ENCODE measurements at regions not wholly inside any gene's neighbourhood (a gene's known extent, or its start where the extent isn't known, plus 50 kb on each side); places are given as distances from the start of the nearest gene placed in this dataset.

DNA sequence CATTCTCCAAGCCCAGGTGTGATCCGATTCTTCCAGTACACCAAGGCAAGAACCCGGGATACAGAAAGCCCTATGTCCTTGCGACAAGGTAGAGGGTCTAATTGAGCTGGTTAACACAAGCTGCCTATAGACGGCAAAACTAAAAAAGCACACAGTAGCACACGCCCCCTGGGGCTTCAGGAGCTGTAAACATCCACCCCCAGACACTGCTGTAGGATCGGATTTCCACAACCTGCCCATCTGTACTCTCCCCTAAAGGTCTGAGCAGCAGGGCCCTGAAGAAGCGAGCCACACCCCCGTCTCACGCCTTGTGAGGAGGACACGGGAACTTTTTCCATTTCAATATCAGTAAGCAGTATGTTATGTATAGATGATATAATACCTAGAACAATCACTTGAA is 624.7 kb downstream of the BUD13 start:
- H3K9me3 ChIP-seq: no peaks in the 10 kb centered on the region
- ATAC-seq: no peak
- 17% methylated on average over 9 of the region's 10 CpGs for WGBS (ENCODE audit: missing lambda C conversion rate)
- TF ChIP-seq POLR2AphosphoS2 (conservative IDR thresholded peaks at IDR 0.05; ENCODE audit: low read length) (no peak), CHD4 (IDR thresholded peaks at IDR 0.05; ENCODE audit: borderline replicate concordance) (no peak), MAZ (IDR thresholded peaks at IDR 0.05; ENCODE audit: borderline replicate concordance, low read depth, low read length) (no peak), RARB (CRISPR knock-in tag; IDR thresholded peaks at IDR 0.05) (no peak), MYC (IDR thresholded peaks at IDR 0.05; ENCODE audit: borderline replicate concordance, low read length) (no peak), HMGXB4 (CRISPR knock-in tag; IDR thresholded peaks at IDR 0.05; ENCODE audit: borderline replicate concordance) (no peak), FOSB (CRISPR knock-in tag; IDR thresholded peaks at IDR 0.05) (no peak)
- TF ChIP-seq, protein P1, sequence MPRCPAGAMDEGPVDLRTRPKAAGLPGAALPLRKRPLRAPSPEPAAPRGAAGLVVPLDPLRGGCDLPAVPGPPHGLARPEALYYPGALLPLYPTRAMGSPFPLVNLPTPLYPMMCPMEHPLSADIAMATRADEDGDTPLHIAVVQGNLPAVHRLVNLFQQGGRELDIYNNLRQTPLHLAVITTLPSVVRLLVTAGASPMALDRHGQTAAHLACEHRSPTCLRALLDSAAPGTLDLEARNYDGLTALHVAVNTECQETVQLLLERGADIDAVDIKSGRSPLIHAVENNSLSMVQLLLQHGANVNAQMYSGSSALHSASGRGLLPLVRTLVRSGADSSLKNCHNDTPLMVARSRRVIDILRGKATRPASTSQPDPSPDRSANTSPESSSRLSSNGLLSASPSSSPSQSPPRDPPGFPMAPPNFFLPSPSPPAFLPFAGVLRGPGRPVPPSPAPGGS (IDR thresholded peaks at IDR 0.05): no peak
- CTCF ChIA-PET: no interaction called here
- POLR2A ChIA-PET: no interaction called here
- H3K4me3 ChIP-seq: no peak overlapping the region
- no peaks in the 10 kb centered on the region for H3K4me1 ChIP-seq
- H3K4me2 ChIP-seq: no peak overlapping the region
- no peak for DNase-seq (ENCODE audit: low read depth in 1 of 2, low spot score in 1 of 2)
- no peak overlapping the region for H3K27ac ChIP-seq
- no peak for FAIRE-seq

GRCh38 chr11:116145187-116145865 is 627.5 kb downstream of the BUD13 start:
- ATAC-seq: no peak
- no peaks in the 10 kb centered on the region for H3K9me3 ChIP-seq
- H3K4me1 ChIP-seq: no peaks in the 10 kb centered on the region
- 14% methylated on average over 9 of the region's 14 CpGs for WGBS (ENCODE audit: missing lambda C conversion rate)
- H3K4me2 ChIP-seq: no peak overlapping the region
- H3K27ac ChIP-seq: no peak overlapping the region
- ChIA-PET CTCF (interaction anchor here (0.7 kb wide), 1 partner anchor 75 kb away, joined by 3 read pairs; no protein-coding TSS in a partner anchor), POLR2A (no interaction called here)
- TF ChIP-seq ESRRA (IDR thresholded peaks at IDR 0.05; ENCODE audit: borderline replicate concordance, low read length) (no peak), CBX2 (IDR thresholded peaks at IDR 0.05; ENCODE audit: borderline replicate concordance, low read depth) (no peak), ZSCAN20 (CRISPR knock-in tag; IDR thresholded peaks at IDR 0.05) (no peak), CEBPB (IDR thresholded peaks at IDR 0.05) (no peak), MAX (IDR thresholded peaks at IDR 0.05) (no peak), ATOH8 (CRISPR knock-in tag; IDR thresholded peaks at IDR 0.05; ENCODE audit: low read depth) (no peak), HOXB5 (CRISPR knock-in tag; IDR thresholded peaks at IDR 0.05) (no peak), RAD21 (conservative IDR thresholded peaks at IDR 0.05 in 1 of 2, IDR thresholded peaks at IDR 0.05 in 1 of 2) (no peak)
- TF ChIP-seq, protein P2, sequence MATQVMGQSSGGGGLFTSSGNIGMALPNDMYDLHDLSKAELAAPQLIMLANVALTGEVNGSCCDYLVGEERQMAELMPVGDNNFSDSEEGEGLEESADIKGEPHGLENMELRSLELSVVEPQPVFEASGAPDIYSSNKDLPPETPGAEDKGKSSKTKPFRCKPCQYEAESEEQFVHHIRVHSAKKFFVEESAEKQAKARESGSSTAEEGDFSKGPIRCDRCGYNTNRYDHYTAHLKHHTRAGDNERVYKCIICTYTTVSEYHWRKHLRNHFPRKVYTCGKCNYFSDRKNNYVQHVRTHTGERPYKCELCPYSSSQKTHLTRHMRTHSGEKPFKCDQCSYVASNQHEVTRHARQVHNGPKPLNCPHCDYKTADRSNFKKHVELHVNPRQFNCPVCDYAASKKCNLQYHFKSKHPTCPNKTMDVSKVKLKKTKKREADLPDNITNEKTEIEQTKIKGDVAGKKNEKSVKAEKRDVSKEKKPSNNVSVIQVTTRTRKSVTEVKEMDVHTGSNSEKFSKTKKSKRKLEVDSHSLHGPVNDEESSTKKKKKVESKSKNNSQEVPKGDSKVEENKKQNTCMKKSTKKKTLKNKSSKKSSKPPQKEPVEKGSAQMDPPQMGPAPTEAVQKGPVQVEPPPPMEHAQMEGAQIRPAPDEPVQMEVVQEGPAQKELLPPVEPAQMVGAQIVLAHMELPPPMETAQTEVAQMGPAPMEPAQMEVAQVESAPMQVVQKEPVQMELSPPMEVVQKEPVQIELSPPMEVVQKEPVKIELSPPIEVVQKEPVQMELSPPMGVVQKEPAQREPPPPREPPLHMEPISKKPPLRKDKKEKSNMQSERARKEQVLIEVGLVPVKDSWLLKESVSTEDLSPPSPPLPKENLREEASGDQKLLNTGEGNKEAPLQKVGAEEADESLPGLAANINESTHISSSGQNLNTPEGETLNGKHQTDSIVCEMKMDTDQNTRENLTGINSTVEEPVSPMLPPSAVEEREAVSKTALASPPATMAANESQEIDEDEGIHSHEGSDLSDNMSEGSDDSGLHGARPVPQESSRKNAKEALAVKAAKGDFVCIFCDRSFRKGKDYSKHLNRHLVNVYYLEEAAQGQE (IDR thresholded peaks at IDR 0.05): no peak
- H3K4me3 ChIP-seq: no peak overlapping the region
- no peak for DNase-seq (ENCODE audit: low read depth in 1 of 2, low spot score in 1 of 2)
- FAIRE-seq: no peak
